ENCODE measurements at regions not wholly inside any gene's neighbourhood (a gene's known extent, or its start where the extent isn't known, plus 50 kb on each side); places are given as distances from the start of the nearest gene placed in this dataset.

DNA sequence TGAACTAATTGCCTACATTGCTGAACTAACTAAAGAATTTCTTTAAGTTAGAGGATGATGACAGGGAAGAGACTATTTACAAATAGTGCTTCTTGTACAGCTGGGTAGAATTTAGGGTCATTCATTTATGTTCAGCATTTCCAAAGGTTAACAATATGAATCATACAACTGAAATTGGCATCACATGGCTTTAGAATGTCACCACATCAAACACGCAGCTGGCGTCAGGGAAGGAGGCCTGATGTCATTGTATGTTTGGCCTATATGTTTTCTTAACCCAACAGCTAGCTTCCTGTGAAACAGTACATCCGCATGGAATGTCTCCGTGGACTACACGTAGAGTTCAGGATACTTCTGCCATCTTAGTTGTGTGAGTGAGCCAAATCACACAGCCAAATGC lies 99.0 kb upstream of the TNFSF11 start:
- TF ChIP-seq REST (IDR thresholded peaks at IDR 0.05; ENCODE audit: unreplicated experiment) (no peak), EZH2 (IDR thresholded peaks at IDR 0.05; ENCODE audit: low read depth, unreplicated experiment) (no peak), CTCF (conservative IDR thresholded peaks at IDR 0.05; ENCODE audit: low read depth in 2 of 2) (no peak), EZH2phosphoT487 (IDR thresholded peaks at IDR 0.05; ENCODE audit: unreplicated experiment) (no peak), ETS1 (IDR thresholded peaks at IDR 0.05) (no peak), JUNB (IDR thresholded peaks at IDR 0.05; ENCODE audit: unreplicated experiment) (no peak), POLR2AphosphoS5 (IDR thresholded peaks at IDR 0.05; ENCODE audit: low read depth) (no peak), NANOG (IDR thresholded peaks at IDR 0.05; ENCODE audit: borderline replicate concordance) (no peak), CREB1 (CRISPR knock-in tag; IDR thresholded peaks at IDR 0.05; ENCODE audit: low read depth) (no peak)
